ENCODE measurements at regions not wholly inside any gene's neighbourhood (a gene's known extent, or its start where the extent isn't known, plus 50 kb on each side); places are given as distances from the start of the nearest gene placed in this dataset.
A peak's percentile ranks its signal among the peaks of the same experiment; 100 is the strongest.
"Not testable (repeated sequence)": the region's sequence is repeated elsewhere in the genome, so short reads cannot be mapped to it uniquely, and the experiment has no call there.

DNA sequence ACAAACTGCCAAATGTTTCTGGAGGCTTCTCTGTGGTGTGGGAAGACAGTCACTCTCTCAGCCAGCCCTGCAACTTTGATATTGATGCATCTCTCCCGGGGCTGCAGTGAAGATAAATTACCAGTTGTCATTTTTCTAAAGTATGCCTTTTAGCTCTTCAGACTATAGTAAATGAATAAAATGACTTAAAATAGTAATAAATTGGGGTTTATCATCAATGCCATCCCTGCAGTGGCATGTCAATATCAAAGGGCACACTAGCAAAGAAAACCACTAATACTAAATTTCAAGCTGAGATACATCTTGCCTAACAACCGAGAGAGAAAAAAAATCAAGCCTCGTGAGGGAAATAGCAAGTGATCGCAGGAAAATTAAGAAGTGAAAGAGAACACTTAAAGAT lies 749.5 kb upstream of the SLC39A10 start:
- DNase-seq, result no peak

DNA sequence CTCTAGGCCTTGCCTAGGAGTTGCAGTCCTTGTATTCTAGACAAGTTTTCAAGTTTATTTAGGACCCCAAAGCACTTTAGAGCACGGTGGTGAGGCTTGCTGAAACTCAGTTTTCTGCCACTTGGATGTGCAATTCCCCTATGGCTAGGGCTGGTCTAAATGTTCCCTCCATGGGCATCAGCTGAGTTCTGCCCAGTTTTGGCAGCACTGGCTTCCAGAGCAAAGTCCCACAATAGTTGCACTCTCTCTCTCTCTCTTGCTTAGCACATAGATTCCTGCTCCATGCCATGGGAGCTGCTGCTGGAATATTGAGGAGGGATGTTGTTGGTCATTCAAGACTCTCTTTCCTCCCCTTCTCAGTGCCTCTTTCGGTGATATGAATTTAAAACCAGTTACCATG lies 760.2 kb upstream of the SLC39A10 start:
- DNase-seq, result no peak

DNA sequence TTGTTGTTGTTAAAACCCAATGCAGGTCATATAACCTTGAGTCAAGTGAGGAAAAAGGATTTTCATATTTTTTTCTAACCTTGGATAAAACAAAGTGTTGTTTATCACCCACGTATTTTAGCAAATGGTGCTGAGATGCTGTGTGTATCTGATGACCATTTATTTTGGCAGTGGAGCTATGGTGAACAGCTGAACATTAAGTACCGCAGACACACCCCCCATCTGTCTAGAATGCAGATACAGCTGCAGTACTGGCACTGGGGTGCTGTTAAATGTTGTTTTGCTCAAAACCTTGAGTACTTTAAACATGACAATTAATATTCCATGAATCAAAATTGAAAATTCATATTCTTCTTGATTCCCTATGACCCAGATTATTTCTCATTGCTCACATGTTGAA lies 773.3 kb upstream of the SLC39A10 start:
- DNase-seq, result no peak

DNA sequence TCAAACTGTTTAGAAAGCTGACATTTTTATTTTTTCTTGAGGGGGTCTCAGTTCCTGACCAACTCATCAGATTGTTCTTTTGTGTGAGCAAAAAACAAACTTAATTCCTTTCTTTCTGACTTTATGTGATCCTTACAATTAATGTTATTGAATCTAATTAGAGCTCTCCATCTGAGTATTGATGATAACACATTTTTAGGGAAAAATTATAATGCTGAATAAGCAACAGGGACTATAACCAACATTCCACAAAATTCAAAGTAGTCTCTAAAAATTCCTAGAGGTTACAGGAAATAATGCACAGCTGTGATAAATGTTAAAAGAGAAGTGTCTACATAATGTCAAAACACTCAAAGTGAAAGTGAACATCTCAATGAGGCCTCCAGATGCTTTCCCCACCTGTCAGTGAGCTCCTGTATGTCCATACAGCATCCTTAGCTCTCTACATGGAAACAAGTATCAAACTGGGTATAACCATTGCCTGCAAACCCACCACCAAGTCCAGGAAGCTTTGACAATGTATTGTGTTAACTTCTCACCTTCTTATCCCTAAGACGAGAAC lies 786.0 kb upstream of the SLC39A10 start:
- no peak for DNase-seq

DNA sequence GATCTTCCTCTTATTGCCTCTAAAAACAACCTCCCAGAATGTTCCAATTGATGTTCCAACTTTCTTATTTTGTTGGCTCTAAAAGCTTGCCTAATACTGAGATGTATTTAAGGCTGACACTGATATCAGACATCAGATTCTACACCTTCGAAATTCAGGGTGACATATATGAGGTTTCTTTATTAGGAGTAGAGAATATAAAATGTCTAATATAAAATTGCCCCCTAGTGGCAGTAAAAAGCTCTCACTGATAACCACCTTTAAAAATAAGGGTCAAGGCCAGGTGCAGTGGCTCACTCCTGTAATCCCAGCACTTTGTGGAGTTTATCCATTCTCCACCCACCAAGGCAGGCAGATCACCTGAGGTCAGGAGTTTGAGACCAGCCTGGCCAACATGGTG lies 789.7 kb upstream of the SLC39A10 start:
- DNase-seq, result peak; percentile 25

DNA sequence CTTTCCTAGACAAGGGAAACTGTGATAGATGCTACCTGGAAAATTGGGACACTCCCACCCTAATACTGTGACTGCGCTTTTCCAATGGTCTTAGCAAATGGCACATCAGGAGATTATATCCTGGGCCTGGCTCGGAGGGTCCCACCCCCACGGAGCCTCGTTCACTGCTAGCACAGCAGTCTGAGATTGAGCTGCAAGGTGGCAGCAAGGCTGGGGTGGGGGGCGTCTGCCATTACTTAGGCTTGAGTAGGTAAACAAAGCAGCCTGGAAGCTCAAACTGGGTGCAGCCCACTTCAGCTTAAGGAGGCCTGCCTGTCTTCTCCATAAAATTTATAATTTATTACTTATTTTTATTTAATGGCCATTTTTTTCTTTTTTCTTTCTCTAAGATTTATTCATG lies 802.1 kb upstream of the SLC39A10 start:
- DNase-seq, result no peak

DNA sequence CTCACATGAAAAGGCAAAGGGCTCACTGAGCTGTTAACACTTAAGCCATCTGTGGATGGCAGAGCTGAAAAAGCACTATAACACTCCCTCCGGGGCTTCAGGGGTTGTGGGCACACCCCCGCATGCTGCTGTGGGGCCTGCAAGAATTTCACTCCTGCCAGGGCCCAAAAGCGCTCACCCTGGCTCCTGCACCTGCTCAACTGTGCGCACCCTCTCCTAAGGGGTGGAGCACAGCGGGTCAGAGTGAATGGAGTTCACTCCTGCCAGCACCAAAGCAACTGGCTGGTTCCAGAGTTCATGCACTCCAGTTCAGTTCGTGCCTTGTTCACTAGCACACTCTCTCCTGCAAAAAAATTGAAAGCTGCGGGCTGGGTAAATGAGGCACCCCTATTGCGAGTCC lies 814.2 kb upstream of the SLC39A10 start:
- DNase-seq, result peak; percentile 17

DNA sequence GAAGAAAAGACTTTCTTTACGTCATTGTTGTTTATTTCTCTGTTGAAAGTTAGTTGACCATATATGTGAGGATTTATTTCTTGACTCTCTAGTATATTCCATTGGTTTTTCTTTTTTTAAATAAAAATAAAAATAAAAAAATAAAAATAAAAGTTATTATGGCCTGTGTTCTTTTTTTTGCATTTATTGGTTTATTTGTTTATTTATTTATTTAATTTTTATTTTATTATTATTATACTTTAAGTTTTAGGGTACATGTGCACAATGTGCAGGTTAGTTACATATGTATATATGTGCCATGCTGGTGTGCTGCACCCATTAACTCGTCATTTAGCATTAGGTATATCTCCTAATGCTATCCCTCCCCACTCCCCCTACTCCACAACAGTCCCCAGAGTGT lies 822.7 kb upstream of the SLC39A10 start:
- not testable (repeated sequence) for DNase-seq

DNA sequence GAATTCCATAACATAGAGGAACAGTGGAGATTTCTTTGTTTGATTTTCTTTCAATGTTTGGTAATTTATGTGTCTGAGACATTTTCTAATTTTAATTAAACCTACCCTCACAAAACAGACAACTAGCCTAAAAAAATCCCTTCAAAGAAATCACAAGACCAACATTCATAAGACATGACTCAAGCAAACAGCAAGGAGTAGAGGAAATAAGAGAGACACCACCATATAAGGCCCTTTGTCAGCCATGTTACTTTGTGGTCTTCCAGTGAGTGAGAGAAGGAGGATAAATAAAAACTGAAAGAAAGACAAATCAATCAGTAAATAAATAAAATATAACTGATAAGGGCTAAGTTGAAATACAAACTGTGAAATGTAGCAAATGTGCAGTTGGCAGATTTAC lies 830.8 kb upstream of the SLC39A10 start:
- no peak for DNase-seq

DNA sequence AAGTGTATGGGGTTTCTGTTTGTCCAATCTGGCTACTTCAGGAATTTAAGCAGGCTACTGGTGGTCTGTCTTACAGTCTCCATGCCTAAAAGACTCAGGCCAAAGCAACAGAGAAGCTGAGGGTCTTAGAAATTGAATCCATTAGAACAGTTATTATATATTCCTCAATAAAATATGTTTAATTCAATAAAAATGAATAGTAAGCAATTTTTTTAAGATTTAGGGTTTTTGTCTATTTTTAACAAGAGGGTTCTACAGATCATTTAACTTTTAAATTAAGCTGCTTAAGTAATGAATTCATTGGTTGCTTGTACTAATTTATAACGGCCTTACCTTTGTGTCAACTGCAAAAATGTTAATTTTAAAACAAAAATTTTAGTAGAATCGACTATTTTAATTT lies 832.6 kb upstream of the SLC39A10 start:
- DNase-seq, result no peak

DNA sequence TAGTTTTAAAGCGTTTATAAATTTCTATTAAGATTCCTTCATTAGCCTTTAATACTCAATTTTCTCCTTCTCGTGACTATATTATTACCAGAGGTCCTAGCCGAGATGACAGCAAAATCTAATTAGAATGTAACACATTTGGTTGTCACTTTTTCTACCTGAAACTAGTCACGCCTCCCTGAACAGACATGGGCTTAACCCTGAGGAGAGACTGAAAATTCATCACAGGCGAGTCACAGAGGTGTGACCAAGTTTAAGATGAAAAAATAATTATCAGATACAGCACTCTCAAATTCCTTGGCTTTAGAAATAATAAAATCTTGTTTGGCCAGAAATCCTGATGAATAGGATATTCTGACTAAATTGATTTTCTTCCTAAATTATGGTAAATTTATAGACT lies 834.4 kb upstream of the SLC39A10 start:
- no peak for DNase-seq

DNA sequence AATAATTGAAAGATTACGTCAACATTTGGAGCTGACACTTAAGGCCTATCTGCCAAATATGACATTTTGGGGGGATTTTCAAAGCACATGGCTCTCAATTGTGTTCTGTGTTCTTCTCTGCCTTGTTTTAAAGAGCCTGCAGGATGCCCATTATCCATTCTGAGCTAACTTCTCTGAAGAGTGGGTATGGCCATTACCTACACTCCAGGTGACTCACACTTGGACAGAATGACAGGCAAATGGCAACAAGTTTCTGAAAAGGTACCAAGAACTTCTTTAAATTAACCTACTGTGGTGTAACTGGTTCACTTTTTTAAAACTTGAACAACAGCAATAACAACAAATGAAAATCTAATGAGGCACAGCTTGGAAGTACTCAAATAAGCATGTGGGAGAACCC lies 834.9 kb upstream of the SLC39A10 start:
- DNase-seq, result no peak

DNA sequence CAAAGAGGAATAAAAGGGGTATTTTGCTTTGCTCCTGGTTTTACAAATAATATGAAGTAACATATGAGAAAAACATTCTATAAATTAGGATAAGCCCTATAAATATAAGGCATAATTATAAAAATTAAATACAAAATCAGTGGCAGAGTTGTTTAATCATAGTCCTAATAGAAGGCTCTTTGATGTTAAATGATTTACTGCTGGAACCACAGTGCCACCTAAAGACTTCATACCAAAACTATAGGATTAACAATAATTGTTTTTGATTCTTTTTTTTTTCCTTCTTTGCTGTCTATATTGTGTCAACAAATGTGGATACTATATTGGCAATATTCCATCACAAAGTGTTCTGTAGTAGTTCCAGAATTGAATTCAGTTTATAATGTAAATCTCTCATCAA lies 837.7 kb upstream of the SLC39A10 start:
- DNase-seq, result peak; percentile 26

DNA sequence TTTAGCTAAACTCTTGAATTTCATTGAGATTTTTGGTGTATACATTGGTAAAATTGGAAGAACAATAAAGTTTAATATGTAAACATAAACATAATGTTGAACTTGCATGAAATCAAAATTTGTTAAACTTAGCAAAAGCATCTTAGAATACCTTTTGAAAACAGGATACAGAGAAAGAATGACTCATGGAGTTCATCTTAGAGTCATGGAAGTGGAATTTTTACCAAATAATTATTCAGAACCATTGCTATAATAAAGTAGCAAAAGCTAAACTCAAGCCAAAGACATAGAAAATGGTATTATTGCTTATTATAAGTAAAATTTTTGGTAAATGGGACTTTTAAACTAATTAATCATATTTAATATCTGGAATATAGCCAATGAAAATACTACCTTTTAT lies 841.6 kb upstream of the SLC39A10 start:
- no peak for DNase-seq

DNA sequence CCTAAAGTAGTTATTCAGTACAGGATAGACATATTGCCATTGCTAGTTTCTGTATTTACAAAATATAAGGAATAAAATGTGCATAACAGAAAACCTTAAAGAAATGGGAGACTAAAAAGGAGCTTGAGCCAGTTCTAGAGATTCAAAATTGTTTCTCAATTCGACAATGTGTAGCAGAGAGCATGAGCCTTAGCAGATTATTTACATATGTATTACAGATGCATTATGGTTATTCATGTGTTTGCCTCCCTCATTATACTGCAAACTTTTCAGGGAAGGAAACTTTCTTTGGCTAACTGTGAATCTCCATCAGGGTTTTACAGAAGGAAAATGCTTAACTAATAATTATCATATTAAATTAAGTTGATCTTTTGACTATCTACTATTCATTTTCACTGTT lies 854.4 kb upstream of the SLC39A10 start:
- no peak for DNase-seq

DNA sequence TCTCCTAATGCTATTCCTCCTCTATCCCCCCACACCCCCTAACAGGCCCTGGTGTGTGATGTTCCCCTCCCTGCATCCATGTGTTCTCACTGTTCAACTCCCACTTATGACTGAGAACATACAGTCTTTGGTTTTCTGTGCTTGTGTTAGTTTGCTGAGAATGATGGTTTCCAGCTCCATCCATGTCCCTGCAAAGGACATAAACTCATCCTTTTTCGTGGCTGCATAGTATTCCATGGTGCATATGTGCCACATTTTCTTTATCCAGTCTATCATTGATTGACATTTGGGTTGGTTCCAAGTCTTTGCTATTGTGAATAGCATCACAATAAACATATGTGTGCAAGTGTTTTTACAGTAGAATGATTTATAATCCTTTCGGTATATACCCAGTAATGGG lies 870.0 kb upstream of the SLC39A10 start:
- not testable (repeated sequence) for DNase-seq

DNA sequence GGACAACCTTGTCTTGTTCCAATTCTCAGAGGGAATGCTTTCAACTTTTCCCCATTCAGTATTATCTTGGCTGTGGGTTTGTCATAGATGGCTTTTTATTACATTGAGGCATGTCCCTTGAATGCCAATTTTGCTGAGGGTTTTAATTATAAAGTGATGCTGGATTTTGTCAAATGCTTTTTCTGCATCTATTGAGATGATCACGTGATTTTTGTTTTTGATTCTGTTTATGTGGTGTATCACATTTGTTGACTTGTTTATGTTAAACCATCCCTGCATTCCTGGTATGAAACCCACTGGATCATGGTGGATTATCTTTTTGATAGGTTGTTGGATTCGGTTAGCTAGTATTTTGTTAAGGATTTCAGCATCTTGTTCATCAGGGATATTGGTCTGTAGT lies 885.6 kb upstream of the SLC39A10 start:
- not testable (repeated sequence) for DNase-seq

DNA sequence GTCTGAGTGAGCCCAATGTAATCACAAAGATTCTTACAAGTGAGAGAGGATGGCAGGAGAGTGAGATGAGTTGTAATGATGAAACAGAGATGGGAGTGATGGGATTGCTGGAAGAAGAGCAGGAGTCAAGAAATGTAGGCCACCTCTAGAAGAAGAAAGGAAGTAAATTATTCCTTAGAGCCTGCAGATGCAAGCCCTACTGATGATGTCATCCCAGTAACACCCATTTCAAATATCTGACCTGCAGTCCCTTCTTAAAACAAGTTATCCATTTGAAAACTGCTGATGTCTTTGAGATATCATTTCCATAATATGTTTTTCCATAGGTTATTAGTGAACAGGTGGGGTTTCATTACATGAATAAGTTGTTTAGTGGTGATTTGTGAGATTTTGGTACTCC lies 888.0 kb upstream of the SLC39A10 start:
- no peak for DNase-seq

DNA sequence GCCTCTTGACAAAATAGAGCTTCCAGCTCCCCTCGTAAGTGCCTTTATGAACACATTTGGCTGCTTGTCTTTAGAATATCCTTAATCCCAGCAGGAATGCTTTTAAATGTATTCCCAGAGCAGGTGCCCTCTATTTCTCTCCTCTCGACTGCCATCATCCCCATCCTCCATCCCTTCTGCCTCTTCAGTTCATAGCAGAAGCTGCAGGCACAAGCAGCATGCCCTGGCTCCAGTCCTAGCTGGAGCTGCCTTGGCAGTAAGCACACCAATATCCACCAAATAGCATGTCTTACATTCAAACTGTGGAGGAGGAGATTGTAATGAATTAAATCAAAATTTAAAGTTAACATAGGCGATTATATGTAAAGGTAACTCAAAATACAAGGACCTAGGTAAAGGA lies 891.3 kb upstream of the SLC39A10 start:
- DNase-seq, result no peak

DNA sequence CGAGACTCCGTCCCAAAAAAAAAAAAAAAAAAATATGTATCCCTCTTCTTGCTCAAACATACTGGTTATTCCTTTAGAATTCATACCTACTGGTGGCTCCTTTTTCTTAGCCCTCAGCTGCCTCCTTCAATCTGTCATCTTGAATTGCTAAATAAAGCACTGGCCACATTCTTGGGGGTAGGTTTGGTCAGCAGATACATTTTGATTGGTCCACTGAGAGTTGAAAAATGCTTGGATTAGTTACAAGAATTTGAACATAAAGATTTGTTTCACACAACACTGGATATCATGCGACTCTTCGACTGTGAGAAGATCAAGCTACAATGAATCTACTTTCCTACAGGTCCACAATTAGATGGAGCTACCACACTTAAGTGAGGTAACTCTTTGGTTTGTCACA lies 906.1 kb upstream of the SLC39A10 start:
- no peak for DNase-seq

DNA sequence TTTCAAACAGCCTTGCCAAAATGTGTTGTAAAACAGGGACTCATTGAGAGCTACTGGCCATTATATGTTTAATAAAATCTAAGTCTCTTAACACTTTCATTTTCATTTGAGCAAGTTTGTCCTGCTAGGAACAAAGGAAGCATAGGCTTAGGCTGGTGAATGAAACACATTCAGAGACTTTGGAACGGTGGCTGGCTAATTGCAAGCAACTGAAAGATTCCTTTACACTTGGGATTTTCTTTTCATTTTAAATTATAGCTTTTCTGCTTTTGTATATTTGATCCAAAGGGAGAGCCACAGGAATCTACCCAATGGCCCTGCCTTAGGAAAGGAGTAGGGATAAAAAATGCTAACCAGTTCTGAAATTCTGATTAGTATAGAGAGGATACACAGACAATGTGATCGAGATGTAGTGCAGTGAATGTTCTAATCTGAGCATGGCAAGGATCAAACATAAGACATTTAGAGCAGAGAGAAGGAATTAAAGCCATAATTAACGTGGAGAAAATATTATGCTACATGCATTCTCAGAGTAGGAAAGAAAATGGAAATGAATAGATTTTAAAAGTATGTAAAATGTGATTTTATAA lies 911.4 kb upstream of the SLC39A10 start:
- no peak for DNase-seq

DNA sequence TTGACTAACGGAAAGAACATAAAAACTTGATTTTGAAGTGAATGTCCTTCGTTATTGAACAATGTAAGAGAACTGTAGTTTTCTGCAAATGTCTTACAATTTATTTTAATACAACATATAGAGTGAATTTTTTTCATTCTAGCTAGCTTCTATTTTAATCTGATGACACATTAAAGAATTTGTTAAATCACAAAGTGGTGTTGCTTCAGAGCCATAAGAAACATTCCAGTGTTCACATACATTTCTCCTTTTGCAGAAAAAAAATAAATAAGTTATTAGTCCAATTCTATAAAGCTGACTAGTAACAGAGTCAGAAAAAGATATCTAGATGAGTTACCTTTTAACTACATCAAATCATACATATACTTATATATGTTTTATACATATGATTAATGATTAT lies 914.3 kb upstream of the SLC39A10 start:
- DNase-seq, result no peak

DNA sequence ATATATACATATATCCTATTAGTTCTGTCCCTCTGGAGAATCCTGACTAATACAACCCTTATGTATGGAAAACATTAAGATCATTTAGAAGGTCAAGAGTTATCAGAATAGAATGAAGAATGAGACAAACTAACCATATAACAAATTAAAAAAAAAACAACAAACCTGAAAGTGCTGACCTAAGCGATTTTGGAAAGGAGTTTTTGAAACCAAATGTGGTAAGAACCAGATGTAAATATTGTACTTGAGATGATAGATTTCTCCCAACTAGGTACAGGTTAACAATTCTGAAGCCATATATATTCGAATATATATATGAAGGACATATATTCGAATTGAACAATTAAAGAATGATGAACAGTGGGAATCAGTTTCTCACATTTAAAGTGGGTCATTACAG lies 917.8 kb upstream of the SLC39A10 start:
- no peak for DNase-seq

DNA sequence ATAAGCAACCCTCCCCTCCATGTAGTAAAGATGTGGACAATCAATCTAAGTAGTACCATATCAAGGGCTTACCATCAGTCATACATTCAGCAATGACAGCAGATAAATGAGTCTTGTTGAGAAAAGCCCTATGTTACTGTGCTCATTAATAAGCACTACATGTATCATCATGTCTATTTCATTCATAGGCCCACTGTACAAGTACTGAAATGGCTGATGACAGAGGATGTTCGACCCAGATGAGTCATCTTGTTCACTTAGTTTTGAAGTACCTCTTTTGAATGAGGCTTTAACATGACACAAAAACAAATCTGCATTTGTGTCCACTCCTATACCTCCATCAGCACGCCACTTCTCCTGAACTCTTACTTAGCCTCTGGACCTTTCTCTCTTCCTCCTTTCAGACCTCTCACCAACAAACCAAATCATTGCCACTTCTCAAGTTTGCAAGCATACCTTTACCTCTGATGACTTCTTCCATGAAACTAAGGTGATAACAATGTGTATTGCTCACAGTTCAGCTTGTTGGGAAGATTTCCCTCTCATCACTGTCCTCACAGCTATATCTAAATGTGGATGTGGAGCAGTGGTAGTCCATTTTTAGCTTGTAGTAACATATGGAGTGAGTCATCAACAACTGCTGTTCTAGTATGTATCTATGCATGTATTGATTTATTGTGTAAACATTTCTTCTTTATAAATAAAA lies 921.0 kb upstream of the SLC39A10 start:
- DNase-seq, result no peak

DNA sequence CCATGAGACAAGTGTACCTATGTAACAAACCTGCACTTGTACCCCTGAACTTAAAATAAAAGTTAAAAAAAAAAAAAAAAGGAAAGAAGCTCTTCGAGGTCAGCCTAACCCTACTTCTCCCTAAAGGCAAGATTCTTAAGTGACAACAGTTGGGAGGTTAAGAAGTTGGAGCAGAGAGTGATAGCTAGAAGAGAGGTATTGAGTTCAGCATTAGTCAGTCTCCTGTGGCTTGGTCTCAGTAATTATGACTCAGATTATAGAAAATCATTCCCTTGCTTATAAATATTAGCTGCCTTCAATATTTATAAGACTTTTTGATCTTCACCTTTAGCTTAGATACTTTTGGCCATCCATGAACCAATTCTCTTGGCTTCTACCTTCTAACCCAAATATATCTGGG lies 926.8 kb upstream of the SLC39A10 start:
- DNase-seq, result no peak
